HK-2 (cell line): ENCODE measurements at regions not wholly inside any gene's neighbourhood (a gene's known extent, or its start where the extent isn't known, plus 50 kb on each side); places are given as distances from the start of the nearest gene placed in this dataset.
"Not testable (repeated sequence)": the region's sequence is repeated elsewhere in the genome, so short reads cannot be mapped to it uniquely, and the experiment has no call there.

Experiments used
- DNase-seq: peaks from one replicate; pipeline ENCODE4 v3.0.0-alpha.2; 2018; ENCODE audit not compliant: unreplicated experiment

GRCh38 chr3:159045279-159045885 lies 243.5 kb downstream of the MFSD1 start:
- no peak for DNase-seq

- DNase-seq = no peak
Measured at GRCh38 chr3:159047361-159047760, 245.5 kb downstream of the MFSD1 start.

GRCh38 chr3:159052494-159052893 lies 250.6 kb downstream of the MFSD1 start:
- not testable (repeated sequence) for DNase-seq

GRCh38 chr3:159057621-159058020 lies 255.8 kb downstream of the MFSD1 start:
- no peak for DNase-seq

- DNase-seq = no peak
Measured at GRCh38 chr3:159058859-159059258, 257.0 kb downstream of the MFSD1 start.

- DNase-seq = no peak
Measured at GRCh38 chr3:159059395-159059794, 257.5 kb downstream of the MFSD1 start.

- no peak for DNase-seq
Measured at GRCh38 chr3:159062734-159063410, 261.0 kb downstream of the MFSD1 start.

- no peak for DNase-seq
Measured at GRCh38 chr3:159069091-159069490, 267.2 kb downstream of the MFSD1 start, which contains the start of gene IQCJ. TSS of gene IQCJ (plus strand) at chr3:159069319.

GRCh38 chr3:159069866-159070425 lies 268.1 kb downstream of the MFSD1 start:
- no peak for DNase-seq

GRCh38 chr3:159074756-159075701 lies 273.2 kb downstream of the MFSD1 start:
- DNase-seq = no peak

- DNase-seq = no peak
Measured at GRCh38 chr3:159077860-159078259, 276.0 kb downstream of the MFSD1 start.

GRCh38 chr3:159080256-159080655 lies 278.4 kb downstream of the MFSD1 start:
- no peak for DNase-seq

- no peak for DNase-seq
Measured at GRCh38 chr3:159080821-159081220, 279.0 kb downstream of the MFSD1 start.

GRCh38 chr3:159082519-159082918 lies 280.7 kb downstream of the MFSD1 start:
- DNase-seq = no peak

GRCh38 chr3:159091936-159092335 lies 290.1 kb downstream of the MFSD1 start:
- no peak for DNase-seq

- no peak for DNase-seq
Measured at GRCh38 chr3:159102001-159102400, 300.1 kb downstream of the MFSD1 start.

GRCh38 chr3:159112724-159113123 lies 310.9 kb downstream of the MFSD1 start:
- no peak for DNase-seq

- DNase-seq = no peak
Measured at GRCh38 chr3:159113221-159113875, 311.5 kb downstream of the MFSD1 start.

GRCh38 chr3:159114582-159114981 lies 312.7 kb downstream of the MFSD1 start:
- DNase-seq = no peak

- DNase-seq = no peak
Measured at GRCh38 chr3:159123877-159124276, 322.0 kb downstream of the MFSD1 start.

- DNase-seq = no peak
Measured at GRCh38 chr3:159126261-159127020, 324.6 kb downstream of the MFSD1 start.
